ENCODE measurements at regions not wholly inside any gene's neighbourhood (a gene's known extent, or its start where the extent isn't known, plus 50 kb on each side); places are given as distances from the start of the nearest gene placed in this dataset.

GRCh38 chr10:124294811-124295770 is 123.6 kb downstream of the OAT start:
- no peak for DNase-seq (ENCODE audit: low spot score)
- TF ChIP-seq CTCF (IDR thresholded peaks at IDR 0.05; ENCODE audit: borderline replicate concordance, control extremely low read depth, extremely low read depth, insufficient read depth, missing control alignments) = no peak
- in situ Hi-C loops (cut with MboI; ENCODE audit: low sequenced_read_pairs, unreplicated experiment) = no loop called here

- in situ Hi-C loops (cut with MboI; ENCODE audit: low sequenced_read_pairs, unreplicated experiment) = no loop called here
- TF ChIP-seq CTCF (IDR thresholded peaks at IDR 0.05; ENCODE audit: borderline replicate concordance, control extremely low read depth, extremely low read depth, insufficient read depth, missing control alignments) = no peak
These were observed 124.9 kb downstream of the OAT start for GRCh38 chr10:124293616-124294449.

GRCh38 chr10:124292911-124293615 is 125.7 kb downstream of the OAT start:
- no peak for DNase-seq (ENCODE audit: low spot score)
- in situ Hi-C loops (cut with MboI; ENCODE audit: low sequenced_read_pairs, unreplicated experiment) = no loop called here

More at GRCh38 chr10:124293616-124294449, 124.9 kb downstream of the OAT start:
- no peak for DNase-seq (ENCODE audit: low spot score)

GRCh38 chr10:124291001-124291701 is 127.6 kb downstream of the OAT start:
- in situ Hi-C loops (cut with MboI; ENCODE audit: low sequenced_read_pairs, unreplicated experiment) = no loop called here
- DNase-seq (ENCODE audit: low spot score) = no peak
- no peak for TF ChIP-seq CTCF (IDR thresholded peaks at IDR 0.05; ENCODE audit: borderline replicate concordance, control extremely low read depth, extremely low read depth, insufficient read depth, missing control alignments)

More at GRCh38 chr10:124292911-124293615, 125.7 kb downstream of the OAT start:
- TF ChIP-seq CTCF (IDR thresholded peaks at IDR 0.05; ENCODE audit: borderline replicate concordance, control extremely low read depth, extremely low read depth, insufficient read depth, missing control alignments) = no peak

GRCh38 chr10:124289851-124290795 is 128.6 kb downstream of the OAT start:
- peak; percentile 69 for DNase-seq (ENCODE audit: low spot score)
- in situ Hi-C loops (cut with MboI; ENCODE audit: low sequenced_read_pairs, unreplicated experiment) = no loop called here
- TF ChIP-seq CTCF (IDR thresholded peaks at IDR 0.05; ENCODE audit: borderline replicate concordance, control extremely low read depth, extremely low read depth, insufficient read depth, missing control alignments) = no peak

Measured in GM13976 (cell line).